ENCODE measurements at regions not wholly inside any gene's neighbourhood (a gene's known extent, or its start where the extent isn't known, plus 50 kb on each side); places are given as distances from the start of the nearest gene placed in this dataset.

DNA sequence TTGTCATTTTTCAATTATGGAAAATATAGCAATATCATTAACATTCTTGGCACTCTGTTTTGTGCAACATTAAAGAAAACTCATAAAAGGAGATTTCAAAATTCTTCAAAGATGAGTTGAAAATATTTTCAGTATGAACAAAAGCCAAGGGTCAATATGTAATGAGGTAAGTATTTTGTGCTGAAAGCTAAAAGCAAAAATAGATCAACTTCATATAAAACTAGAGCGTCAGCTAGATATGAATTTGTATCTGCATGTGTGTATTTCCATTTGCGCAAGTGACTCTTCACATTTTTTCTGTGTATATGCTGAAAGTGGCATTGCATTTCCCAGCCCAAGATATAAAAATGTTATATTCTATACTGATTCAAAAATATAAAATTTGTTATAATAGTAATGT is 492.1 kb upstream of the EYS start:
- H3K27ac ChIP-seq, result no peak overlapping the region
- no peak for DNase-seq
- no peaks in the 10 kb centered on the region for H3K9me3 ChIP-seq
- TF ChIP-seq, protein P1, sequence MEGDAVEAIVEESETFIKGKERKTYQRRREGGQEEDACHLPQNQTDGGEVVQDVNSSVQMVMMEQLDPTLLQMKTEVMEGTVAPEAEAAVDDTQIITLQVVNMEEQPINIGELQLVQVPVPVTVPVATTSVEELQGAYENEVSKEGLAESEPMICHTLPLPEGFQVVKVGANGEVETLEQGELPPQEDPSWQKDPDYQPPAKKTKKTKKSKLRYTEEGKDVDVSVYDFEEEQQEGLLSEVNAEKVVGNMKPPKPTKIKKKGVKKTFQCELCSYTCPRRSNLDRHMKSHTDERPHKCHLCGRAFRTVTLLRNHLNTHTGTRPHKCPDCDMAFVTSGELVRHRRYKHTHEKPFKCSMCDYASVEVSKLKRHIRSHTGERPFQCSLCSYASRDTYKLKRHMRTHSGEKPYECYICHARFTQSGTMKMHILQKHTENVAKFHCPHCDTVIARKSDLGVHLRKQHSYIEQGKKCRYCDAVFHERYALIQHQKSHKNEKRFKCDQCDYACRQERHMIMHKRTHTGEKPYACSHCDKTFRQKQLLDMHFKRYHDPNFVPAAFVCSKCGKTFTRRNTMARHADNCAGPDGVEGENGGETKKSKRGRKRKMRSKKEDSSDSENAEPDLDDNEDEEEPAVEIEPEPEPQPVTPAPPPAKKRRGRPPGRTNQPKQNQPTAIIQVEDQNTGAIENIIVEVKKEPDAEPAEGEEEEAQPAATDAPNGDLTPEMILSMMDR (IDR thresholded peaks at IDR 0.05), result no peak
- intact Hi-C loops (cut with DNase I), result no loop called here
- H3K4me3 ChIP-seq, result no peak overlapping the region
- no peak for ATAC-seq
- H3K36me3 ChIP-seq (ENCODE audit: insufficient read depth in 1 of 2, low read depth in 1 of 2), result no peaks in the 10 kb centered on the region
- 92 to 97% (median 95%) methylated on average over 2 of the region's 2 CpGs for WGBS, 3 donors
- H3K4me1 ChIP-seq, result no peaks in the 10 kb centered on the region
- no peaks in the 10 kb centered on the region for H3K27me3 ChIP-seq (ENCODE audit: insufficient read depth in 3 of 3, low read length in 2 of 3)

DNA sequence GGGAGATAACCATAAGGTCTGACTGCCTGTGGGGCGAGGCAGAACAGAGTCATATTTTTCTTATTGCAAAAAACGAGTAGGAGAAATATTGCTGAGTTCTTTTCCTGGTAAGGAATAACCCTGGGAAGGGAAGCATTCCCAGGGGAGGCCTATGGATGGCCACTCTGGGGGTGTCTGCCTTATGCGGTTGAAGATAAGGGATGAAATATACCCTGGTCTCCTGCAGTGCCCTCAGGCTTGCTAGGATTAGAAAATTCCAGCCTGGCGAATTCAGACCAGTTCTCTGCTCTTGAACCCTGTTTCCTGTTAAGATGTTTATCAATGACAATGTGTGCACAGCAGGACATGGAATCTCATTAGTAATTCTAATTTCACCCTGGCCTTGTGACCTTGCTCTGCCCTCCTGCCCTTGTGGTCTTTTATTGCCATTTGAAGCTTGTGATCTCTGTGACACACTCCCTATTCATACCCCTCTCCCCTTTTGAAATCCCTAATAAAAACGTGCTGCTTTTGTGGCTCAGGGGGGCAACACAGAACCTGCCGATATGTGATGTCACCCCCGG is 491.1 kb upstream of the EYS start:
- Histone ChIP-seq H3K4me1 (no peaks in the 10 kb centered on the region), H3K36me3 (ENCODE audit: insufficient read depth in 1 of 2, low read depth in 1 of 2) (no peaks in the 10 kb centered on the region), H3K27me3 (ENCODE audit: insufficient read depth in 3 of 3, low read length in 2 of 3) (no peaks in the 10 kb centered on the region), H3K27ac (no peak overlapping the region), H3K4me3 (no peak overlapping the region), H3K9me3 (no peaks in the 10 kb centered on the region)
- no peak for DNase-seq
- TF ChIP-seq, protein P1 (IDR thresholded peaks at IDR 0.05), result no peak
- 45 to 56% (median 48%) methylated on average over 7 of the region's 7 CpGs for WGBS, 3 donors
- no peak for ATAC-seq
- intact Hi-C loops (cut with DNase I), result no loop called here

DNA sequence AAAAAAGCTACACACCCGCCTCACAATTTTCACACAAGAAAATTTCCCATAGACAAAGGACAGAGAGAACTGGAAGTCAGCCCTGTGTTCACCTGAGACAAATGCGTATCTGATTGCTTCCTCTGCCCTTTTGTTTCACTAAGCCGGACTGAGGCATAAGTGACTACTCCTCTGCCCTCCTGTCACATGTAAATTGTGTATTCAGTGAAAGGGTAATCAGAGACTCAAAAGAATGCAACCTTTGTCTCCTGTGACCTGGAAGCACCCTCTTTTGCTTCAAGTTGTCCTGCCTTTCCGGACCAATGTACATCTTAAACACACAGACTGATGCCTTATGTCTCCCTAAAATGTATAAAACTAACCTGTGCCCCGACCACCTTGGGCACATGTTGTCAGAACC is 483.8 kb upstream of the EYS start:
- TF ChIP-seq, protein P1 (IDR thresholded peaks at IDR 0.05), result no peak
- no peaks in the 10 kb centered on the region for H3K9me3 ChIP-seq
- H3K36me3 ChIP-seq (ENCODE audit: insufficient read depth in 1 of 2, low read depth in 1 of 2), result no peaks in the 10 kb centered on the region
- ATAC-seq, result no peak
- H3K4me3 ChIP-seq, result no peak overlapping the region
- no peaks in the 10 kb centered on the region for H3K27me3 ChIP-seq (ENCODE audit: insufficient read depth in 3 of 3, low read length in 2 of 3)
- WGBS, 3 donors, result 67 to 68% (median 67%) methylated on average over 5 of the region's 5 CpGs
- H3K4me1 ChIP-seq, result no peaks in the 10 kb centered on the region
- DNase-seq, result no peak
- intact Hi-C loops (cut with DNase I), result no loop called here
- no peak overlapping the region for H3K27ac ChIP-seq

DNA sequence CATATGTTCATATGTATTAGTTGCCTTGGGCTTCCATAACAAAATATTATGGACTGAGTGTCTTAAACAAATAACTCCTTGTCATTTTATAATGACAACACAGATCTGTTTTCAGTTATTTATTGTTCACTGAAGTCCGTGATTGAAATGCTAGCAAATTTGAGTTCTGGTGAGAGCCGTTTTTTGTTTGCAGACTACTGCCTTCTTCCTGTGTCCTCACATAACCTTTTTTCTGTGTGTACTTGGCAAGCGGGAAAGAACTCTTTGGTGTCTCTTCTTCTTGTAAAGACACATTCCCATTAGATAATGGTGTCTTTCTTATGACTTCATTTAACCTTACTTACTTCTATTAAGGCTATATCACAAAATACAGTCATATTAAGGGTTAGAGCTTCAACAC is 482.9 kb upstream of the EYS start:
- WGBS, 3 donors, result 66 to 70% (median 67%) methylated on average over 3 of the region's 3 CpGs
- Histone ChIP-seq H3K36me3 (ENCODE audit: insufficient read depth in 1 of 2, low read depth in 1 of 2) (no peaks in the 10 kb centered on the region), H3K27ac (no peak overlapping the region), H3K9me3 (no peaks in the 10 kb centered on the region), H3K4me3 (no peak overlapping the region), H3K27me3 (ENCODE audit: insufficient read depth in 3 of 3, low read length in 2 of 3) (no peaks in the 10 kb centered on the region), H3K4me1 (no peaks in the 10 kb centered on the region)
- DNase-seq (no peak), ATAC-seq (no peak)
- TF ChIP-seq, protein P1 (IDR thresholded peaks at IDR 0.05), result no peak
- intact Hi-C loops (cut with DNase I), result no loop called here

DNA sequence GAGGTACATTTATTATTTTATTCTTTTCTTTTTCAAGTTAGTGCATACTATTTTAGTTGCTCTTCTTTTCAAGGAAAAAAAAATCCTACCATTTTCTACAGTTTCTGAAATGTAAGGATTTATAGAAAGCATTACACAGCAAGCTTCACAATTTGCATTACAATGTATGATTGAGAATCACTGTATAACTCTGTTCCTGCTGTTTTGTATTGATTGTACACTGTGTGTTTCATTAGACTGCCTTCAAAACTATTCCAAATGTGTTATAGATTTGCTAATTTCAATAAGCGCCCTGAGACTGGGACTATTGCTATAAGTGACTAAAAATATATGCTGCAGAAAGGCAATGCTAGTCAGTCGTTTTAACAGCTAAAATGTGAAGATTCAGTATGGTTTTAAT is 479.7 kb upstream of the EYS start:
- H3K4me3 ChIP-seq, result no peak overlapping the region
- DNase-seq (no peak), ATAC-seq (no peak)
- no peak overlapping the region for H3K27ac ChIP-seq
- H3K27me3 ChIP-seq (ENCODE audit: insufficient read depth in 3 of 3, low read length in 2 of 3), result no peaks in the 10 kb centered on the region
- no peaks in the 10 kb centered on the region for H3K4me1 ChIP-seq
- TF ChIP-seq, protein P1 (IDR thresholded peaks at IDR 0.05), result no peak
- 65 to 68% (median 67%) methylated on average over 2 of the region's 2 CpGs for WGBS, 3 donors
- intact Hi-C loops (cut with DNase I), result no loop called here
- H3K36me3 ChIP-seq (ENCODE audit: insufficient read depth in 1 of 2, low read depth in 1 of 2), result no peaks in the 10 kb centered on the region
- no peaks in the 10 kb centered on the region for H3K9me3 ChIP-seq
